OCI-LY3 (cell line): ENCODE measurements at regions not wholly inside any gene's neighbourhood (a gene's known extent, or its start where the extent isn't known, plus 50 kb on each side); places are given as distances from the start of the nearest gene placed in this dataset.

ENCODE experiments used
- H2AFZ ChIP-seq: fragments of 200-600, 300-600 bp; shearing (Covaris generic); 2 replicates; pipeline ENCODE4 v1.6.0; 2014; ENCODE audit warnings: antibody characterized with exemption, low read depth, low read length
- H3K27ac ChIP-seq: fragments of 200-600, 300-600 bp; sonication (generic); 2 replicates; pipeline ENCODE4 v1.5.1; 2014; ENCODE audit warnings: mild to moderate bottlenecking, low read length, moderate library complexity, mixed read lengths
- H3K27me3 ChIP-seq: fragments of 200-600, 300-600 bp; sonication (generic); 2 replicates; pipeline ENCODE4 v1.6.1; 2014; ENCODE audit warnings: low read depth, low read length, mixed read lengths
- H3K36me3 ChIP-seq: fragments of 200-600, 300-600 bp; sonication (generic); replicated peaks from 2 replicates; pipeline ENCODE3; 2014; ENCODE audit warnings: low read depth, low read length, mixed read lengths
- H3K4me1 ChIP-seq: fragments of 300-600, 200-600 bp; sonication (generic); 2 replicates; pipeline ENCODE4 v1.6.1; 2014; ENCODE audit warnings: low read length, mixed read lengths
- H3K4me2 ChIP-seq: fragments of 200-600, 300-600 bp; sonication (generic); 2 replicates; pipeline ENCODE4 v1.6.1; 2014; ENCODE audit warnings: low read length, mixed read lengths
- H3K4me3 ChIP-seq: fragments of 300-600, 200-600 bp; sonication (generic); 2 replicates; pipeline ENCODE4 v1.5.1; 2014; ENCODE audit warnings: antibody characterized with exemption, mild to moderate bottlenecking, low read length, moderate library complexity
- H3K79me2 ChIP-seq: fragments of 300-600, 200-600 bp; shearing (Covaris generic); 2 replicates; pipeline ENCODE4 v1.6.1; 2014; ENCODE audit warnings: mild to moderate bottlenecking, low read length, mixed read lengths
- H3K9ac ChIP-seq: fragments of 300-600, 200-600 bp; shearing (Covaris generic); 2 replicates; pipeline ENCODE4 v1.6.0; 2014; ENCODE audit warnings: mild to moderate bottlenecking, low read length, moderate library complexity
- H3K9me3 ChIP-seq: fragments of 200-600, 300-600 bp; shearing (Covaris generic); 2 replicates; pipeline ENCODE4 v1.6.1; 2014; ENCODE audit warnings: low read length, mixed read lengths; ENCODE audit not compliant: insufficient read depth
- H4K20me1 ChIP-seq: fragments of 200-600, 300-600 bp; sonication (generic); 2 replicates; pipeline ENCODE4 v1.6.1; 2016; ENCODE audit warnings: low read length, mixed read lengths; ENCODE audit not compliant: insufficient read depth
- CTCF ChIP-seq: fragments of 200-600, 300-600 bp; sonication (generic); IDR thresholded peaks from 2 replicates; pipeline ENCODE4 v1.5.1; 2014; ENCODE audit warnings: antibody characterized with exemption, low read length, low read depth
- EZH2phosphoT487 ChIP-seq: fragments of 200-600 bp; shearing (Covaris generic); IDR thresholded peaks from 2 replicates; pipeline ENCODE4 v1.6.1; 2018; ENCODE audit warnings: antibody characterized with exemption, mixed run types, low read depth

- Histone ChIP-seq H3K4me2 (no peak overlapping the region), H3K27me3 (no peaks in the 10 kb centered on the region), H3K27ac (no peak overlapping the region), H3K9ac (no peak overlapping the region), H2AFZ (no peak overlapping the region), H3K79me2 (no peaks in the 10 kb centered on the region), H3K4me1 (no peaks in the 10 kb centered on the region), H3K36me3 (no peaks in the 10 kb centered on the region), H3K9me3 (no peaks in the 10 kb centered on the region), H4K20me1 (no peaks in the 10 kb centered on the region), H3K4me3 (no peak overlapping the region)
- TF ChIP-seq EZH2phosphoT487 (no peak), CTCF (no peak)
These were observed 112.9 kb downstream of the DLL1 start for GRCh38 chr6:170177772-170178560.

DNA sequence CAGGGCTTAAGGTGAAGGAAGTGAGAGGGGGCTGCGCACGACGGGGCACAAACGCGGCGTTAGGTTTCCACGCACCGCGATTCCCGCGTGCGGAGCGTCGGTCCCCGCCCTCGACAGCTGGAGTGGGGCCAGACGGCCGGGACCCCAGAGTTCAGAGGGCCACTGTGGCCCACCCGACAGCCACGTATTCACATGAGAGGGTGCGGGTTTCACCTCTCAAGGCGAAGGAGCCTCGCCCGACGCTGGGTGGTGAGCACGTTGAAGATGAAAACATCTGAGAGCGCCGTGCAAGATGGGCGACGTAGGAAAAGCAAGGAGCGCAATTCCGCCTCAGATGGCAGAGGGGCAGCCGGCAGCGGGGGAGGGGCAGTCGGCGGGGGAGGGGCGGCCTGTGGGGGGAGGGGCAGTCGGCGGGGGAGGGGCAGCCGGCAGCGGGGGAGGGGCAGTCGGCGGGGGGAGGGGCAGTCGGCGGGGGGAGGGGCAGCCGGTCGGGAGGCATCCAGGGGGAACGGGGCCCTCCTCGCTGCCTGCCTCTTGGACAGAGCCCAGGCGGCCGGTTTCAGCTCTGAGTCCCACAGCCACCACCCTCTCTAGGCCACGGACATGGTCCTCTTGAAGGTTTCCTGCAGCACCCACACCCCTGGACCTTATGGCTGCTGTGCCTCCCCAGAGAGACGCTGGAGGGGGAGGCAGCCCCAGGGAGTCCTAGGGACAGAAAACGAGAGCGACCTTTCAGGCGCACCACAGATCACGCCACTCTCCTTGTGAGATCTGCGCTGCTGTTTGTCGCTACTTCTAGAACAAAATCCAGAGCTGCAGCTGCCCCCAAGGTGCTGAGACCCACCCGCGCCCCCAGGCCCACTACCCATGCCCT lies 113.7 kb downstream of the DLL1 start:
- no peak overlapping the region for H3K4me2 ChIP-seq
- TF ChIP-seq CTCF (no peak), EZH2phosphoT487 (no peak)

DNA sequence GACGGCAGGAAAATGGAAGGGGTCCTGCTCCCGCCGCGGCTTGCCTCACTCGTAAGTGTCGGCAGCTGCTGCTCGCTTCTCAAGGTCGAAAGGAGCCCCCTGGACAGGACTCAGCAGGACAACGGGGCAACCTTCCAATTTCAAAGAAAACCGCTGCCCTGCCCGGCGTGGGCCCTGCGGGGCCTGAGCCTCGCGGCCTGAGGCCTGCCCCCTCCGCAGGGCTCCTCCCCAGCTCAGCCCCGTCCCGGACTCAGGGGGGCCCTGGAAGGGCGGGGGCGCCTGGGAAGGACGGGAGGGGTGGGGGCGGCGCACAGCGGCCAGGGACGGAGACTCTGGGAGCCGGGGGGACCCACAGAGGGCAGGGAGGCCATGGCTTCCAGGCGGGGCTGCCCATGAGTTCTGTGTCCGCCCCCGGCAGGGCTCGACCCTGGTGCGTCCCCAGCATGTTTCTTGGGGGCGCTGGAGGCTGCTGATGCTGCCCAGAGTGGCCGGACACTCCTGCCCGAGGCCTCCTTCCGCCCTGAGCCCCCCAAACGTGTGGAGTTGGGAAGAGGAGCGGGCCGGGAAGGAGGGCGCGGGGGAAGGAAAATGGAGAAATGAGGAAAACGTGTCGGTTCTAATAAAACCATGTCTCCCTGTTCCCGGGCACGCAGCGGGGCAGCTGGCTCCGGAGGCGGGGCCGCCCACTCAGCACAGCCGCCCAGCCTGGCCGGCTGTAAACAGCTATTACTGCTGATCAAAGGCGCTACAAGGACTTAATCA lies 114.6 kb downstream of the DLL1 start:
- Histone ChIP-seq H3K36me3 (no peaks in the 10 kb centered on the region), H3K27ac (no peak overlapping the region), H3K4me2 (no peak overlapping the region), H3K27me3 (no peaks in the 10 kb centered on the region), H4K20me1 (no peaks in the 10 kb centered on the region), H3K4me3 (no peak overlapping the region), H3K9me3 (no peaks in the 10 kb centered on the region), H3K4me1 (no peaks in the 10 kb centered on the region), H3K79me2 (no peaks in the 10 kb centered on the region), H2AFZ (no peak overlapping the region), H3K9ac (no peak overlapping the region)
- TF ChIP-seq EZH2phosphoT487 (no peak), CTCF (no peak)

More for the DNA sequence above, 113.7 kb downstream of the DLL1 start:
- Histone ChIP-seq H3K36me3 (no peaks in the 10 kb centered on the region), H3K4me1 (no peaks in the 10 kb centered on the region), H3K4me3 (no peak overlapping the region), H2AFZ (no peak overlapping the region), H3K79me2 (no peaks in the 10 kb centered on the region), H3K9me3 (no peaks in the 10 kb centered on the region), H3K27ac (no peak overlapping the region), H4K20me1 (no peaks in the 10 kb centered on the region), H3K27me3 (no peaks in the 10 kb centered on the region), H3K9ac (no peak overlapping the region)

GRCh38 chr6:170175644-170176135 lies 115.2 kb downstream of the DLL1 start:
- TF ChIP-seq CTCF (no peak), EZH2phosphoT487 (no peak)

More at GRCh38 chr6:170175644-170176135, 115.2 kb downstream of the DLL1 start:
- no peaks in the 10 kb centered on the region for H4K20me1 ChIP-seq
- H3K9me3 ChIP-seq: no peaks in the 10 kb centered on the region
- H3K79me2 ChIP-seq: no peaks in the 10 kb centered on the region
- H3K4me2 ChIP-seq: no peak overlapping the region
- H3K36me3 ChIP-seq: no peaks in the 10 kb centered on the region
- no peaks in the 10 kb centered on the region for H3K27me3 ChIP-seq
- H3K27ac ChIP-seq: no peak overlapping the region
- no peak overlapping the region for H3K4me3 ChIP-seq
- no peaks in the 10 kb centered on the region for H3K4me1 ChIP-seq
- H3K9ac ChIP-seq: no peak overlapping the region
- H2AFZ ChIP-seq: no peak overlapping the region
